Esophagus squamous epithelium (tissue), 5 donors: ENCODE measurements at regions not wholly inside any gene's neighbourhood (a gene's known extent, or its start where the extent isn't known, plus 50 kb on each side); places are given as distances from the start of the nearest gene placed in this dataset.

Experiments
- DNase-seq: peaks from one replicate; lab custom pipeline; 2025; lab: John Stamatoyannopoulos, UW
- H3K27ac ChIP-seq, 4 donors: fragments of 200-600 bp; sonication (generic); one replicate each; pipeline ENCODE4 v1.5.1; 2016 to 2019; ENCODE audit warnings: mild to moderate bottlenecking in 1 of 4
- H3K27me3 ChIP-seq, 4 donors: fragments of 200-600 bp; sonication (generic); 1 replicate in 3 of 4; 2 replicates in 1 of 4; pipeline versions ENCODE4 v1.5.1 to v1.6.0; 2017 to 2021; ENCODE audit warnings: antibody characterized with exemption in 1 of 4
- H3K36me3 ChIP-seq, 3 donors: fragments of 200-600 bp; sonication (generic); one replicate each; pipeline ENCODE4 v1.5.1; 2016 to 2019
- H3K4me1 ChIP-seq, 3 donors: fragments of 200-600 bp; sonication (generic); one replicate each; pipeline ENCODE4 v1.5.1; 2017 to 2019
- H3K4me3 ChIP-seq, 4 donors: fragments of 200-600 bp; sonication (generic); 1 replicate in 3 of 4; 2 replicates in 1 of 4; pipeline ENCODE4 v1.5.1; 2016 to 2019; ENCODE audit warnings: mild to moderate bottlenecking in 2 of 4, moderate library complexity in 1 of 4
- H3K9me3 ChIP-seq, 3 donors: fragments of 200-600 bp; sonication (generic); one replicate each; pipeline ENCODE4 v1.5.1; 2016 to 2019
- POLR2A ChIP-seq, 4 donors: fragments of 450-650 bp; IDR thresholded peaks; one replicate each; pipeline ENCODE4 v1.6.1; 2017; ENCODE audit warnings: antibody characterized with exemption in 4 of 4, mild to moderate bottlenecking in 4 of 4, moderate library complexity in 3 of 4
- WGBS, 2 donors: methylation state at CpG; one replicate each; pipeline ENCODE4 v1.1.5; 2018; 5-methylcytosine and 5-hydroxymethylcytosine counted together
- intact Hi-C: fragments of 100-400 bp; cut with DNase I; formaldehyde crosslinking; loops from one replicate; pipeline ENCODE4 v1.15.0; 2022
- TF ChIP-seq, protein P1 (sequence below), 6 experiments: fragments of 450-650 bp in 4 of 6; fragments of 200-600 bp in 2 of 6; sonication (generic) in 2 of 6; IDR thresholded peaks; one replicate each; pipeline ENCODE4 v1.5.1; 2016 to 2019; ENCODE audit warnings: antibody characterized with exemption in 6 of 6, mild to moderate bottlenecking in 4 of 6, moderate library complexity in 4 of 6
- donor health status: DM: yes; HTN: yes; CAD: no.

DNA sequence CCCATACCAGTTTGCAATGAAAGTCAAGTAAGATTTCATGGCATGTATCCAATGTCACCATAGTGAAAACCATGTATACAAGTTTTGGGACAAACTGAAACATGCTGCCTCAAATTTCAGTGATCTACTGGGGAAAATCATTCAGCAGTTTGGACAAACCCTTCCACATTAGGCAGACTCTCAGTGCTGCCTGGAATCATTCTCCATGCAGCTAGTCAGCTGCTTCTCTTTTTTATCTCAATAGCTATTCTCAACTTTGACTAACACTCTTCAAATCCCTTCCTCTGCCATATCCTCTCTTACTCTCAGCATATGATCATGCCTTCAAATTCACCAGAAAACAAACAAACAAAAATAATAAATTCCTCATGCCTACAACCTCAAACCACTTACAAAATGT, 323.3 kb downstream of the MAN2A1 start:
- Histone ChIP-seq H3K27me3 (no peaks in the 10 kb centered on the region), H3K4me1 (no peaks in the 10 kb centered on the region), H3K27ac (no peak overlapping the region), H3K9me3 (no peaks in the 10 kb centered on the region), H3K4me3 (no peak overlapping the region), H3K36me3 (no peaks in the 10 kb centered on the region)
- TF ChIP-seq POLR2A (IDR thresholded peaks at IDR 0.05): no peak
- TF ChIP-seq, protein P1, sequence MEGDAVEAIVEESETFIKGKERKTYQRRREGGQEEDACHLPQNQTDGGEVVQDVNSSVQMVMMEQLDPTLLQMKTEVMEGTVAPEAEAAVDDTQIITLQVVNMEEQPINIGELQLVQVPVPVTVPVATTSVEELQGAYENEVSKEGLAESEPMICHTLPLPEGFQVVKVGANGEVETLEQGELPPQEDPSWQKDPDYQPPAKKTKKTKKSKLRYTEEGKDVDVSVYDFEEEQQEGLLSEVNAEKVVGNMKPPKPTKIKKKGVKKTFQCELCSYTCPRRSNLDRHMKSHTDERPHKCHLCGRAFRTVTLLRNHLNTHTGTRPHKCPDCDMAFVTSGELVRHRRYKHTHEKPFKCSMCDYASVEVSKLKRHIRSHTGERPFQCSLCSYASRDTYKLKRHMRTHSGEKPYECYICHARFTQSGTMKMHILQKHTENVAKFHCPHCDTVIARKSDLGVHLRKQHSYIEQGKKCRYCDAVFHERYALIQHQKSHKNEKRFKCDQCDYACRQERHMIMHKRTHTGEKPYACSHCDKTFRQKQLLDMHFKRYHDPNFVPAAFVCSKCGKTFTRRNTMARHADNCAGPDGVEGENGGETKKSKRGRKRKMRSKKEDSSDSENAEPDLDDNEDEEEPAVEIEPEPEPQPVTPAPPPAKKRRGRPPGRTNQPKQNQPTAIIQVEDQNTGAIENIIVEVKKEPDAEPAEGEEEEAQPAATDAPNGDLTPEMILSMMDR (IDR thresholded peaks at IDR 0.05): no peak
- no peak for DNase-seq
- intact Hi-C loops: no loop called here

DNA sequence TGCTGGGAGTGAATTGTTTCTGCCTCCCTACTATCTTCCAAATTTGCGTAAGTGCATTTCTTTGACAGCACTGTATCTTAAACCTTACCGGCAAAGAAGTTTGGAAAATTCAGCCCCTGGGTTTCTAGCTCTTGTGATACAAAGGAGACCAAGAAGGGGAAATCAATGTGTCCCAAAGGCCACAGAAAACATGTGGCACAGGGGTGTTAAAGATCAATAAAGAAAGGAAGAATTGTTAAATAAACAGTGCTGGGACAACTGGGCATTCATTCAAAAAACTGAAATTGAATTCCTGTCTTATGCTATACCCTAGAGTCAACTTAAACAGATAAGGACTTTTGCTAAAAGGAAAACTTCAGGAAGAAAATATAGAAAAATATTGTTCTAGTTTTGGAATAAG, 328.1 kb downstream of the MAN2A1 start:
- no peaks in the 10 kb centered on the region for H3K4me1 ChIP-seq
- H3K27ac ChIP-seq: no peak overlapping the region
- 95 to 100% methylated on average over 1 to 2 of the region's 2 CpGs for WGBS, 2 donors
- H3K36me3 ChIP-seq: no peaks in the 10 kb centered on the region
- H3K27me3 ChIP-seq: no peaks in the 10 kb centered on the region
- H3K9me3 ChIP-seq: no peaks in the 10 kb centered on the region
- TF ChIP-seq, protein P1 (IDR thresholded peaks at IDR 0.05): no peak
- TF ChIP-seq POLR2A (IDR thresholded peaks at IDR 0.05): no peak
- H3K4me3 ChIP-seq: no peak overlapping the region
- DNase-seq: no peak
- intact Hi-C loops: no loop called here

DNA sequence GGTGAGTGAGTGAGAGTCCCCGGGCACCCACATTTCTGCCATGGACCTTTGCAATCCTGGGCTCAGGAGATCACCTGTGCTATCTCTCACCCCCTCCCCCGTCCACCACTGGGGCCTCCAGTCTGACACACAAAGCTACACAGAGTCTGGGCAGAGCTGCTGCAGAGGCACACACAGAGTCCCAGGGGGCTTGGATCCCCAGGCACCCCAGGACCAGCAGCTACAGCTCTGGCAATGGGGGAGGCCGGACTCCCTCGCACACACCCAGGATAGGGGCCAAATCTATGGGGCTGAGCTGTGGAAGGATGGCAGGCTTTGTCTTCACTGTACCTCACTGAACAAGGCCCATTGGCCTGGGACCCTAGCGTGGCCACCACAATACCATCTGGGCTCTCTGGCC, 328.8 kb downstream of the MAN2A1 start:
- Histone ChIP-seq H3K4me3 (no peak overlapping the region), H3K36me3 (no peaks in the 10 kb centered on the region), H3K27ac (no peak overlapping the region), H3K9me3 (no peaks in the 10 kb centered on the region), H3K27me3 (no peaks in the 10 kb centered on the region), H3K4me1 (no peaks in the 10 kb centered on the region)
- intact Hi-C loops: no loop called here
- WGBS, 2 donors: 43 to 57% methylated on average over 1 of the region's 5 CpGs
- DNase-seq: no peak
- TF ChIP-seq, protein P1 (IDR thresholded peaks at IDR 0.05): no peak
- TF ChIP-seq POLR2A (IDR thresholded peaks at IDR 0.05): no peak

DNA sequence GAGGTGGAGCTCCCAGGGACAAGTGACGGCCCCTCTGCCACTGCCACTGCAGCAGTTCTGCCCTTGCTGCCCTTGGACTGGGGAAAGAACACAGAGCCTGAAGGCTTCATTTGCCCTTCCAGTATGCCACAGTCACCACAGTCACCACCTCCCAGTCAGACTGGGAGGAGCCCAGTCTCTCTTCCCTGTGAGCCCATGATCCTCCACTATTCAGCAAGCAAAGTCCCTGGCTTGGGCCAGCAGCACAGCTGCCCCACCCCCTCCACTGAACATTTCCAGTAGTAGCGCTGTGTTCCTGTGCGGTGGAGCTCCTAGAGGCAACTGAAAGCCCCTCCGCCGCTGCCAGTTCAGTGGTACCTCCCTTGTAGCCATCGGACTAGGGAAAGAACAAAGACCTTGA, 329.4 kb downstream of the MAN2A1 start:
- Histone ChIP-seq H3K4me3 (no peak overlapping the region), H3K9me3 (no peaks in the 10 kb centered on the region), H3K36me3 (no peaks in the 10 kb centered on the region), H3K4me1 (no peaks in the 10 kb centered on the region), H3K27me3 (no peaks in the 10 kb centered on the region), H3K27ac (no peak overlapping the region)
- TF ChIP-seq, protein P1 (IDR thresholded peaks at IDR 0.05): no peak
- no peak for TF ChIP-seq POLR2A (IDR thresholded peaks at IDR 0.05)
- intact Hi-C loops: no loop called here
- DNase-seq: no peak
- 85% methylated on average over 5 of the region's 6 CpGs; no CpG with 5 or more reads in 1 of the 2 donors for WGBS, 2 donors

DNA sequence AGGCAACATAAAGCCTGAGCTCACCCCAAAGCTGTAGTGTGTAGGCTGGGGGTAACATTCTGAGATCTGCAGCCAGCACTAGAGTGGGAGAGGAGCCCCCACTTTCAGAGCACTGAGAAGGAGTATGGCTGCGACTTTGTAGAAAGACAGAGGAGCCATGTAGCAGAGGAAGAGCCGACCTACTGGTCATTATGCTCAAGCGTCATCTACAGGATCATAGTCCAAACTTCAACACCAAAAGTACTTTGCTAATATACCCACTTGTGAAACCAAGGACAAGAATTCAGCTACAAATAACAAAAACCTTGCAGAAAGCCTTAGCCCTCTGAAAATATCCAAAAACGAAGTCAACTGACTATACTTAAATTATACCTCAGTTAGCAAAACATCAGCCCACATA, 330.1 kb downstream of the MAN2A1 start:
- intact Hi-C loops: no loop called here
- no peak for DNase-seq
- TF ChIP-seq, protein P1 (IDR thresholded peaks at IDR 0.05): no peak
- TF ChIP-seq POLR2A (IDR thresholded peaks at IDR 0.05): no peak
- Histone ChIP-seq H3K36me3 (no peaks in the 10 kb centered on the region), H3K4me1 (no peaks in the 10 kb centered on the region), H3K9me3 (no peaks in the 10 kb centered on the region), H3K4me3 (no peak overlapping the region), H3K27me3 (no peaks in the 10 kb centered on the region), H3K27ac (no peak overlapping the region)
- WGBS, 2 donors: 86 to 93% methylated on average over 4 of the region's 4 CpGs
